Peyer's patch (tissue), 4 donors: ENCODE measurements at regions not wholly inside any gene's neighbourhood (a gene's known extent, or its start where the extent isn't known, plus 50 kb on each side); places are given as distances from the start of the nearest gene placed in this dataset.

Source experiments
- DNase-seq, 3 donors: peaks; one replicate each; pipeline ENCODE4 v3.0.0-alpha.2; 2017 to 2019
- H3K27ac ChIP-seq, 4 donors: fragments of 200-600 bp; sonication (generic); one replicate each; pipeline ENCODE4 v1.5.1; 2016 to 2019
- H3K27me3 ChIP-seq, 2 donors: fragments of 200-600 bp; sonication (generic); one replicate each; pipeline ENCODE4 v1.5.1; 2019
- H3K36me3 ChIP-seq, 3 donors: fragments of 200-600 bp; sonication (generic); one replicate each; pipeline ENCODE4 v1.5.1; 2016 to 2019
- H3K4me1 ChIP-seq, 4 donors: fragments of 200-600 bp; sonication (generic); one replicate each; pipeline ENCODE4 v1.5.1; 2016 to 2019
- H3K4me3 ChIP-seq, 4 donors: fragments of 200-600 bp; sonication (generic); 1 replicate in 3 of 4; 2 replicates in 1 of 4; pipeline ENCODE4 v1.5.1; 2016 to 2019; ENCODE audit warnings: mild to moderate bottlenecking in 1 of 4
- H3K9me3 ChIP-seq, 4 donors: fragments of 200-600 bp; sonication (generic); one replicate each; pipeline ENCODE4 v1.5.1; 2016 to 2019; ENCODE audit warnings: mild to moderate bottlenecking in 1 of 4
- CTCF ChIP-seq, 6 experiments: fragments of 450-650 bp in 4 of 6; fragments of 200-600 bp in 2 of 6; sonication (generic) in 1 of 6; IDR thresholded peaks; one replicate each; pipeline ENCODE4 v1.5.1; 2017 to 2019; ENCODE audit warnings: antibody characterized with exemption in 6 of 6, mild to moderate bottlenecking in 3 of 6, moderate library complexity in 1 of 6
- POLR2A ChIP-seq, 2 donors: fragments of 450-650 bp; IDR thresholded peaks; one replicate each; pipeline ENCODE4 v1.5.1; 2017; ENCODE audit warnings: antibody characterized with exemption in 2 of 2, mild to moderate bottlenecking in 2 of 2, moderate library complexity in 2 of 2

- Histone ChIP-seq H3K4me3 (no peak overlapping the region), H3K9me3 (no peaks in the 10 kb centered on the region)
Measured at GRCh38 chr9:14978022-14979000, 68.1 kb upstream of the FREM1 start.

GRCh38 chr9:14967450-14968321 lies 57.5 kb upstream of the FREM1 start:
- no peaks in the 10 kb centered on the region for H3K36me3 ChIP-seq

More at GRCh38 chr9:14978022-14979000, 68.1 kb upstream of the FREM1 start:
- Histone ChIP-seq H3K36me3 (no peaks in the 10 kb centered on the region), H3K27ac (peak overlapping the region in 1 of 4 donors; percentile 65), H3K27me3 (no peaks in the 10 kb centered on the region), H3K4me1 (peaks cover 0 to 14% (median 0%) of the 10 kb centered on the region in 4 donors)
- peak in 2 of 3 donors; percentile 65 to 68 for DNase-seq
- TF ChIP-seq CTCF (IDR thresholded peaks at IDR 0.05) = no peak
- TF ChIP-seq POLR2A (IDR thresholded peaks at IDR 0.05) = no peak

GRCh38 chr9:14962193-14962882 lies 52.1 kb upstream of the FREM1 start:
- H3K36me3 ChIP-seq = no peaks in the 10 kb centered on the region
- H3K9me3 ChIP-seq = no peaks in the 10 kb centered on the region
- peak overlapping the region in 3 of 4 donors; percentile 65 to 80 (median 75) for H3K27ac ChIP-seq
- no peak for DNase-seq
- TF ChIP-seq POLR2A (IDR thresholded peaks at IDR 0.05) (no peak), CTCF (IDR thresholded peaks at IDR 0.05) (no peak)
- peaks cover 0 to 5% (median 0%) of the 10 kb centered on the region in 4 donors for H3K4me1 ChIP-seq
- H3K4me3 ChIP-seq = peak overlapping the region in 2 of 4 donors; percentile 33 to 37
- H3K27me3 ChIP-seq = no peaks in the 10 kb centered on the region

More at GRCh38 chr9:14967450-14968321, 57.5 kb upstream of the FREM1 start:
- H3K27ac ChIP-seq = no peak overlapping the region
- DNase-seq = no peak
- H3K4me3 ChIP-seq = no peak overlapping the region
- no peaks in the 10 kb centered on the region for H3K9me3 ChIP-seq
- H3K4me1 ChIP-seq = no peaks in the 10 kb centered on the region
- TF ChIP-seq CTCF (IDR thresholded peaks at IDR 0.05) = peak in 2 of 6 experiments; percentile 37
- no peak for TF ChIP-seq POLR2A (IDR thresholded peaks at IDR 0.05)
- no peaks in the 10 kb centered on the region for H3K27me3 ChIP-seq

- Histone ChIP-seq H3K27me3 (no peaks in the 10 kb centered on the region), H3K27ac (peak overlapping the region in 3 of 4 donors; percentile 65 to 80 (median 75)), H3K4me3 (peak overlapping the region in 2 of 4 donors; percentile 33 to 37), H3K9me3 (no peaks in the 10 kb centered on the region), H3K36me3 (no peaks in the 10 kb centered on the region), H3K4me1 (peaks cover 0 to 5% (median 0%) of the 10 kb centered on the region in 4 donors)
- TF ChIP-seq POLR2A (IDR thresholded peaks at IDR 0.05) (peak in 1 of 2 donors; percentile 55), CTCF (IDR thresholded peaks at IDR 0.05) (peak in 2 of 6 experiments; percentile 6 to 34)
- DNase-seq = peak in 2 of 3 donors; percentile 77 to 86
Measured at GRCh38 chr9:14961372-14962068, 51.3 kb upstream of the FREM1 start.
